SH-SY5Y (cell line): ENCODE measurements at regions not wholly inside any gene's neighbourhood (a gene's known extent, or its start where the extent isn't known, plus 50 kb on each side); places are given as distances from the start of the nearest gene placed in this dataset.

Source experiments
- GATA2 ChIP-seq: IDR thresholded peaks from 2 replicates; pipeline ENCODE4 v1.6.1; 2011; ENCODE audit warnings: mild to moderate bottlenecking, low read depth, low read length
- GATA3 ChIP-seq: IDR thresholded peaks from 2 replicates; pipeline ENCODE4 v1.6.1; 2011; ENCODE audit warnings: low read depth, mild to moderate bottlenecking, low read length, moderate library complexity

DNA sequence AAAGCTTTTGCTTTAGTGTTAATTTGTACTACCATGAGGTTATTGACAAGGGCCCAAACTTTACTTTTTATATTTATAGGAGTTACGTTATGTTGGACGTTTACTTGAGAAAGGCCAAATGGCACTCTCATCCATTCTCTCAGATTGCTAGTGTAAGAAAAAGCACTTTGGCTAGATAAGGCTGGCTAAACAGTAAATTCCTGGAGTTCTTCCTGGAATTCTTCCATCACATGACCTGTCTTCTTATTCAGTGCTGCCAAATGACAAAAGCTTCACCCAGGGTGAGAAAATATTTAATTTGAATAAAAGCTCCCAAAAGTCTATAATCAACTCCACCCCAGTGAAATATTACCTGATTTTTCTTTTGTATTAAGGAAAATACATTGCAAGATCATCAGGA, 1568.9 kb upstream of the ACO1 start:
- TF ChIP-seq GATA2 (no peak), GATA3 (no peak)

DNA sequence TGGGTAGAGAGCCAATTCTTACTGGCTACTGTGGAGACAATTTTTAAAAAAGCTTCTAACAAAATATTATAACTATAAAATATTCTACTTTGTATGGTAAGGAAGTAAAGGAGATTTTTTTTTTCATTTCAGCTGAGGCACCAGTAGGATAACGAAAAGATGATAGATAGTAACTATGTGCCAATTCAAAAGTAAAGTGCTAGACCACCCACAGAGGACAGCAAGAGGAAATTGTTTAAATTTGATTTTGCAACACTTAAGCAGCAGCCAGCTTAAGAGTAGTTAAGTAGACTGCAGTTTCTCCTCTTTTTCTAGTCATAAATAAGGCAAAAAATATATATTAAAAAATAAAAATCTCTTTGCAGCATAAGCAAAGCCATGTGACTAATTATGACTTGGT, 1539.3 kb upstream of the ACO1 start:
- TF ChIP-seq GATA2 (no peak), GATA3 (no peak)

DNA sequence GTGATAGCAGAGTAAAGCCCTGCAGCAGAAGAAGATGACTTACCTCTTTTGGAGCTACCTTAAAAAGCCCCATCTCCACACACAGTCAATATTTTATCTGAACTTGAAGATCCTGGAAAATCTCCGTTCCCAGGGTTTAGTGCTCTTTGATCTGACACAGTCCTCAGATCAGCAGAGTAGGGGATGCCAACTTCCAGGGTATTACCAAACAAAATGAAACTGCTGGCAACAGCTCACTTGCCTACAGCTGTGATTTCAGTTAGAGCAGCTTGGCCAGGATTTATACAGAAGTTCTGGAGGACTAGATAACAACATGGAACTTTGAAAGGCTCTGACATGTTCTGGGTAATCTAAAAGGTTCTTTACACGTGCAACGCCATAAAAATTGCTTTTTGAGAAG, 1537.8 kb upstream of the ACO1 start:
- TF ChIP-seq GATA3 (no peak), GATA2 (no peak)

DNA sequence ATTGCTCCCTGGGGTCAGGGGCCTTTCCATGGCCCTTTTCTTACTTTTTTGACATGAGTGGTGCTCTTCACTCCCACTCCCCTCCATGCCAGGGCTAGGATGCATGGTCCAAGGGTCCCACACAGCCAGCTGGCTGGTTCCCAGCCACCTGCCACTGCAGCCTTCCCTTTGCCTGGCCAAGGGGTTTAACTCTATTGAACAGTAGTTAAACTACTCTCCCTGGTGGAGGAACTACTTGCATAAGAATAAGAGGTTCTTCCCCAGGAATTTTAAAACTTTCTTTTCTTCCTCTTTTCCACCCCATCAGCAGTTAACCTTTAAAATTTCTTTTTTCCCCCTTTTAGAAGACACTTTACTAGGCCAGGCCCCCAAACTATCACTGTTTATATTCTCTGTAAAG, 1532.8 kb upstream of the ACO1 start:
- TF ChIP-seq GATA3 (no peak), GATA2 (no peak)

- TF ChIP-seq GATA3 (no peak), GATA2 (no peak)
Measured at GRCh38 chr9:30900706-30901105, 1483.7 kb upstream of the ACO1 start.

DNA sequence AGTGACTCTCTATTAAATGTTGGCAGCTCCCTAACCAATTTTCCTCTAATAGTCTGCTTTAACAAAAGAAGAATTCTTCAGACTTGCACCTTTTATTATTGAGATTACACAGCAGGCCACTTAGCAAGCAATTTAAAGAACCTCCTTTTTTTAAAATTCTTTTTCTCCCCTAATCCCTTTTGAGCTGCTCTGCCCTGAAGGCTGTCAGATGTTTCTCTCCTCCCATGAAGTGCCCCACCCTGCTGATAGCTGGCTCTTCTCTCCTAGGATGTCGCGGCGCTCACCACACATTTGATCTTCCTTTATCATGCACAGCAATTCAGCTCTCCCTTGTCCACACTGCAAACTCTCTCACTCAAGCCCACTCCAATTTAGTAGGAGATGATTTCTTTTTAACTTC, 1471.1 kb upstream of the ACO1 start:
- TF ChIP-seq GATA2 (no peak), GATA3 (no peak)

- TF ChIP-seq GATA2, result no peak
- TF ChIP-seq GATA3, result no peak
Measured at GRCh38 chr9:30915451-30915850, 1469.0 kb upstream of the ACO1 start.

- TF ChIP-seq GATA2, result no peak
Measured at GRCh38 chr9:30925126-30925525, 1459.3 kb upstream of the ACO1 start.

DNA sequence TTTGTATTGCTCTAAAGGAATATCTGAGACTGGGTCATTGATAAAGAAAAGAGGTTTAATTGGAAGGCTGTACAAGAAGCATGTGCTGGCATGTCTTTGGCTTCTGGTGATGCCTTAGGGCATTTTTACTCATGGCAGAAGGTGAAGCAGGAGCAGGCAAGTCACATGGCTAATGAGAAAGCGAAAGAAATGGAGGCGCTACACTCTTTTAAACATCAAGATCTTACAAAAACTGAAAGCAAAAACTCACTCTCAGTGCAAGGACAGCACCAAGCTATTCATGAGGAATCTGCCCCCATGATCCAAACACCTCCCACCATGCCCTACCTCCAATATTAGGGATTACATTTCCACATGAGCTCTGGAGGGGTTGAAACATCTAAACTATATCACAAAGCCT, 1458.8 kb upstream of the ACO1 start:
- no peak for TF ChIP-seq GATA3
- TF ChIP-seq GATA2, result no peak

- no peak for TF ChIP-seq GATA3
- no peak for TF ChIP-seq GATA2
Measured at GRCh38 chr9:30928045-30928444, 1456.4 kb upstream of the ACO1 start.

DNA sequence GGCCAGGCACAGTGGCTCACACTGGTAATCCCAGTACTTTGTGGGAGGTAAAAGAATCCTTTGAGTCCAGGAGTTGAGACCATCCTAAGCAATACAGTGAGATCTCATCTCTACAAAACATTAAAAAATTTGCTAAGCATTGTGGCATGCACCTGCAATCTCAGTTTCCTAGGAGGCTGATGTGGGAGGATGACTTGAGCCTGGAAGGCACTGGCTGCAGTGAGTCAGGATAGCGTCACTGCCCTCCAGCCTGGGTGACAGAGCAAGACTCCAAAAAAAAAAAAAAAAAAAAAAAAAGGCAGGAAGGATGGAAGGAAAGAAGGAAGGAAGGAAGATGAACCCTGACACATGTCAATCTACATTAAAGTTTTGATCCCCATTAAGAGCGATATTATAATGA, 1452.2 kb upstream of the ACO1 start:
- TF ChIP-seq GATA2 (no peak), GATA3 (no peak)

GRCh38 chr9:30935730-30936129, 1448.7 kb upstream of the ACO1 start:
- no peak for TF ChIP-seq GATA2

DNA sequence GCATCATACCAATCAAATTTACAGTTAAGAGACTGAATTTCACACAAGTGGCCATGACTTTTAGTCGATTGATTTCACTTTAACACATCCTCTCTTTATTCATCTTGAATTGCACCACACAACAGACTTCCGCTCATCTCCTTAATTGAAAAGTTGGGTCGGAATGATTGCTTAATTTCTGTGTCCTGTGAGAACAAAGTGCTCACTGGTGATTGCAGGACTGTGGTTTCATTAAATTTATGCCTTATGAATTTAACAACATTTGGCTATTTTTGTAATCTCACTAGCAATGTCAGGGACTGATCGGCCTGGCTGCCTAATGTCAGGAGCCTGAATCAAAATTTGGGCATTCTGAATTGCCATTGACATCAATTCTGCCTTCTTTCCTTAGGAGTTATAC, 1447.3 kb upstream of the ACO1 start:
- no peak for TF ChIP-seq GATA3
- TF ChIP-seq GATA2, result no peak

GRCh38 chr9:30943446-30944224, 1440.8 kb upstream of the ACO1 start:
- TF ChIP-seq GATA3 (no peak), GATA2 (no peak)

DNA sequence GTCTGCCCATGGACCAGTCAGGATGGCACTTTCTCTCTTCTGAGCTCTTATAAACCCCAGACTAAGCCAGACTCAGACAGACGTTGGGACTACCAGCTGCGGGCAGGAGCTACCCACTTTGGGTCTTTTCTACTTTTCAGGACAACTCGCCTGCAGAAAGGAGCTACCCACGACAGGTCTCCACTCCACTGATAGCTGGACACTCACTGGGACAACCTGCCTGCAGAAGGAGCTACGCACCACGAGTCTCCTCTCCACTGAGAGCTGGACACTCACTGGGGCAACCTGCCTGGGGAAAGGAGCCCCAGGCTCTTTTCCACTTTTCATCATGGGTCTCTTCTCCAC, 1440.2 kb upstream of the ACO1 start:
- no peak for TF ChIP-seq GATA3

DNA sequence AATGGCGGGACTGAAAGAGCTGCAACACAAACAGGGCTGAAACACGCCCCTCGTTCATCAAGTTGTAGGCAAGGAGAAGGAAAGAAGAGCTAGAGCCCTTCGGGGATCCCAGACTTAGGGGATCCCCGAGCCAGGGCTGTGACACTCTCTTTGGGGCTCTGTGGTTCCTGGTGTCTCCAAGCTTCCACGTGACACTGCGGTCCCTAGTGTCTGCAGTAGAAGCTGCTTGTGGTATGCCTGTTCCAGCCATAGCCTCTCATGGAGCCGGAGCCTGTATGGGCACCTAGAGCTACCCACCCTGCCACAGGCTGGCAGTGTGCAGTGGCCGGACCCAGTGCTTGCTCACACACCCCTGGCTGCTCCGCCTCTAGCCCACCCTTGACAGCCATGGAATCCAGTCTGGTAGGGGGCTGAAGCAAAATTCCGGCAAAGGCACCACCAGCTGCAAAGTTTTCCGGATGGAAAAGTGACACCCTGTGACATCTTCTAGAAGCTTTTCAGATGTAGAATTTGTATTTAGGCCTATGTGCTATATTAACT, 1439.6 kb upstream of the ACO1 start:
- TF ChIP-seq GATA2, result no peak
